HepG2 (cell line): ENCODE measurements at regions not wholly inside any gene's neighbourhood (a gene's known extent, or its start where the extent isn't known, plus 50 kb on each side); places are given as distances from the start of the nearest gene placed in this dataset.

Experiments used
- ATAC-seq: fragments of 200-7000 bp; cut with Tn5 transposase; 3 replicates; pipeline ENCODE4 v1.9.1; 2020; ENCODE audit warnings: mild to moderate bottlenecking, moderate library complexity
- BruUV-seq: library from RNA; stranded (reverse); fragments of 400-500 nt; replicated peaks from 2 replicates; lab custom pipeline; 2021; lab: Mats Ljungman, UMichigan
- CTCF ChIA-PET: fragments of 300-600 bp; formaldehyde crosslinking; extraction: SDS; loops from one replicate; lab custom pipeline; 2021; ENCODE audit warnings: low total read pairs, inconsistent platforms, low intra/inter-chr PET ratio; lab: Yijun Ruan, JAX
- POLR2A ChIA-PET: fragments of 350-600 bp; sonication (Branson Sonifier 250); formaldehyde crosslinking; loops from one replicate; lab custom pipeline; 2020; ENCODE audit warnings: antibody characterized with exemption, inconsistent platforms; lab: Yijun Ruan, JAX
- DNase-seq: peaks from one replicate; pipeline ENCODE4 v3.0.0-alpha.2; 2015; ENCODE audit warnings: low spot score
- FAIRE-seq: peaks from 3 replicates; lab custom pipeline; 2011; peaks lifted over from hg19 to GRCh38; lab: Jason Lieb, UNC
- H2AFZ ChIP-seq: one replicate; pipeline ENCODE4 v1.6.1; 2011; ENCODE audit warnings: low read length, inconsistent platforms
- H3K27ac ChIP-seq: fragments of 300-600 bp; 3 replicates; pipeline ENCODE4 v1.8.0; 2011; ENCODE audit warnings: mixed run types, mild to moderate bottlenecking, mixed read lengths, low read length, inconsistent platforms; ENCODE audit not compliant: insufficient read depth; ENCODE audit errors: extremely low read length
- H3K27me3 ChIP-seq, 2 experiments: fragments of 200-600 bp in 1 of 2; 2 replicates in 1 of 2; 3 replicates in 1 of 2; pipeline versions ENCODE4 v1.6.0 to v1.8.0; 2011; ENCODE audit warnings: low read length in 2 of 2, mild to moderate bottlenecking in 2 of 2, moderate library complexity in 2 of 2, inconsistent platforms in 1 of 2; ENCODE audit not compliant: insufficient read depth in 2 of 2, control insufficient read depth in 1 of 2
- H3K36me3 ChIP-seq, 2 experiments: fragments of 200-600 bp in 1 of 2; replicated peaks in 1 of 2; 2 replicates in 1 of 2; 3 replicates in 1 of 2; pipeline versions ENCODE4 v1.5.1 to v1.8.0; 2011; ENCODE audit warnings: low read length in 2 of 2, inconsistent platforms in 1 of 2; ENCODE audit not compliant: insufficient read depth in 2 of 2, control insufficient read depth in 1 of 2
- H3K4me1 ChIP-seq: 2 replicates; pipeline ENCODE4 v1.5.1; 2012; ENCODE audit warnings: low read length, inconsistent platforms; ENCODE audit not compliant: insufficient read depth
- H3K4me2 ChIP-seq: 2 replicates; pipeline ENCODE4 v1.6.0; 2011; ENCODE audit warnings: low read depth, low read length, inconsistent platforms
- H3K4me3 ChIP-seq, 3 experiments: fragments of 200-600 bp in 1 of 3; sonication (generic), shearing (Covaris generic) in 1 of 3; replicated peaks in 1 of 3; 2 replicates each; pipeline ENCODE4 v1.5.1; 2011 to 2016; ENCODE audit warnings: low read length in 3 of 3, inconsistent platforms in 2 of 3, low read depth in 2 of 3, mild to moderate bottlenecking in 2 of 3, control low read depth in 1 of 3, mixed read lengths in 1 of 3; ENCODE audit not compliant: insufficient read depth in 1 of 3
- H3K79me2 ChIP-seq: one replicate; pipeline ENCODE4 v1.6.1; 2011; ENCODE audit warnings: low read length, inconsistent platforms; ENCODE audit not compliant: insufficient read depth
- H3K9ac ChIP-seq: 2 replicates; pipeline ENCODE4 v1.6.0; 2011; ENCODE audit warnings: mild to moderate bottlenecking, low read depth, low read length, inconsistent platforms; ENCODE audit not compliant: insufficient read depth
- H3K9me3 ChIP-seq: 2 replicates; pipeline ENCODE4 v1.5.1; 2012; ENCODE audit warnings: mild to moderate bottlenecking, low read length
- H4K20me1 ChIP-seq: 2 replicates; pipeline ENCODE4 v1.6.0; 2011; ENCODE audit warnings: inconsistent platforms, mild to moderate bottlenecking, low read length, moderate library complexity; ENCODE audit not compliant: insufficient read depth
- BORCS8-MEF2B ChIP-seq: sonication (generic); formaldehyde crosslinking; IDR thresholded peaks from 2 replicates; pipeline ENCODE4 v1.8.0; 2022; ENCODE audit warnings: mild to moderate bottlenecking, missing genetic modification reagents
- RNF2 ChIP-seq: fragments of 450-650 bp; conservative IDR thresholded peaks from 2 replicates; pipeline ENCODE4 v1.6.1; 2016; ENCODE audit warnings: low read depth
- SIN3A ChIP-seq: IDR thresholded peaks from 2 replicates; pipeline ENCODE4 v1.6.1; 2011; ENCODE audit warnings: low read depth, mild to moderate bottlenecking, control low read depth, low read length, borderline replicate concordance
- WGBS: methylation state at CpG from one replicate; pipeline ENCODE4 v1.1.6; 2017; ENCODE audit warnings: low lambda C conversion rate; 5-methylcytosine and 5-hydroxymethylcytosine counted together
- in situ Hi-C: cut with HindIII; loops from 2 replicates; pipeline ENCODE4 v1.10.0; 2017; ENCODE audit warnings: low pct_unique_long_range_greater_than_20kb; ENCODE audit not compliant: extremely low pct_ligation_motif_present
- intact Hi-C: fragments of 100-400 bp; cut with micrococcal nuclease; formaldehyde crosslinking; loops from one replicate; pipeline ENCODE4 v1.10.0; 2022; ENCODE audit not compliant: unreplicated experiment
- TF ChIP-seq, protein P1 (sequence below): sonication (generic); formaldehyde crosslinking; IDR thresholded peaks from 2 replicates; pipeline ENCODE4 v1.5.0; 2020; ENCODE audit warnings: mild to moderate bottlenecking, missing genetic modification reagents, borderline replicate concordance
- TF ChIP-seq, protein P2 (sequence below): sonication (generic); formaldehyde crosslinking; IDR thresholded peaks from 2 replicates; pipeline ENCODE4 v1.5.0; 2020; ENCODE audit warnings: mild to moderate bottlenecking, missing genetic modification reagents, borderline replicate concordance
- TF ChIP-seq, protein P3 (sequence below): sonication (generic); formaldehyde crosslinking; conservative IDR thresholded peaks from 2 replicates; pipeline ENCODE4 v1.8.0; 2022; ENCODE audit warnings: missing genetic modification reagents

DNA sequence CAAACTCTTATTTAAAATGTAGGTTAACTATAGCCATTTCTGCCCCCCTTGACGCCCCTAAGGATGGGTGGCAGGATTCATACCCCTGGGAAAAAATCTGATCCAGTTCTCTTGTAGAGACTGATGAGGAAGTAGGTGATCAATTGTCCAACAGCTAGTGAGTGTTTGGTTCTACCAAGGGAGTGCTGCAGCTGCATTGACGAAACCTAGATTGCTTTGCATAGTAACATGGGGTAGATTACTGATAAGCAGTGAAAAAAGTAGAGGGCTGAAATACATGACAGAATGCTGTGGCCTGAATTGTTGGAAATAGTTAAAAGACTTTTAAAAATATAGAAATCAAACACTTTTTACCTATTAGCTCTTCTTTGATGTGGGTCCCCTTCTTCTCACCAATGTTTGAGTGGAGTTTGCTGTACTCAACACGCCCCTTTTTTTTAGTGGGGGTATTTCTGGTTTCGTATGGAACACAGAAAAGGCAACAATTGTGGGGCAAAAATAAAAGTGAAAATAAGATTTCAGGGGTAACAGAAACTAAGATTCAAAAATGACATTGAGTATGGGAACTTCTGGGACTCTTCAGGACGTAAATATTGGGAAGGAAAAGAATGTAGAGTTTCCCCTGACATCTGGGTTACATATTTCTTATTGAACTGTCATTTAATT lies 66.2 kb downstream of the MAIP1 start:
- Histone ChIP-seq H3K36me3 (no peaks in the 10 kb centered on the region), H3K9ac (no peak overlapping the region)
- TF ChIP-seq, protein P1, sequence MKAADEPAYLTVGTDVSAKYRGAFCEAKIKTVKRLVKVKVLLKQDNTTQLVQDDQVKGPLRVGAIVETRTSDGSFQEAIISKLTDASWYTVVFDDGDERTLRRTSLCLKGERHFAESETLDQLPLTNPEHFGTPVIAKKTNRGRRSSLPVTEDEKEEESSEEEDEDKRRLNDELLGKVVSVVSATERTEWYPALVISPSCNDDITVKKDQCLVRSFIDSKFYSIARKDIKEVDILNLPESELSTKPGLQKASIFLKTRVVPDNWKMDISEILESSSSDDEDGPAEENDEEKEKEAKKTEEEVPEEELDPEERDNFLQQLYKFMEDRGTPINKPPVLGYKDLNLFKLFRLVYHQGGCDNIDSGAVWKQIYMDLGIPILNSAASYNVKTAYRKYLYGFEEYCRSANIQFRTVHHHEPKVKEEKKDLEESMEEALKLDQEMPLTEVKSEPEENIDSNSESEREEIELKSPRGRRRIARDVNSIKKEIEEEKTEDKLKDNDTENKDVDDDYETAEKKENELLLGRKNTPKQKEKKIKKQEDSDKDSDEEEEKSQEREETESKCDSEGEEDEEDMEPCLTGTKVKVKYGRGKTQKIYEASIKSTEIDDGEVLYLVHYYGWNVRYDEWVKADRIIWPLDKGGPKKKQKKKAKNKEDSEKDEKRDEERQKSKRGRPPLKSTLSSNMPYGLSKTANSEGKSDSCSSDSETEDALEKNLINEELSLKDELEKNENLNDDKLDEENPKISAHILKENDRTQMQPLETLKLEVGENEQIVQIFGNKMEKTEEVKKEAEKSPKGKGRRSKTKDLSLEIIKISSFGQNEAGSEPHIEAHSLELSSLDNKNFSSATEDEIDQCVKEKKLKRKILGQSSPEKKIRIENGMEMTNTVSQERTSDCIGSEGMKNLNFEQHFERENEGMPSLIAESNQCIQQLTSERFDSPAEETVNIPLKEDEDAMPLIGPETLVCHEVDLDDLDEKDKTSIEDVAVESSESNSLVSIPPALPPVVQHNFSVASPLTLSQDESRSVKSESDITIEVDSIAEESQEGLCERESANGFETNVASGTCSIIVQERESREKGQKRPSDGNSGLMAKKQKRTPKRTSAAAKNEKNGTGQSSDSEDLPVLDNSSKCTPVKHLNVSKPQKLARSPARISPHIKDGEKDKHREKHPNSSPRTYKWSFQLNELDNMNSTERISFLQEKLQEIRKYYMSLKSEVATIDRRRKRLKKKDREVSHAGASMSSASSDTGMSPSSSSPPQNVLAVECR, result no peak
- TF ChIP-seq, protein P2, sequence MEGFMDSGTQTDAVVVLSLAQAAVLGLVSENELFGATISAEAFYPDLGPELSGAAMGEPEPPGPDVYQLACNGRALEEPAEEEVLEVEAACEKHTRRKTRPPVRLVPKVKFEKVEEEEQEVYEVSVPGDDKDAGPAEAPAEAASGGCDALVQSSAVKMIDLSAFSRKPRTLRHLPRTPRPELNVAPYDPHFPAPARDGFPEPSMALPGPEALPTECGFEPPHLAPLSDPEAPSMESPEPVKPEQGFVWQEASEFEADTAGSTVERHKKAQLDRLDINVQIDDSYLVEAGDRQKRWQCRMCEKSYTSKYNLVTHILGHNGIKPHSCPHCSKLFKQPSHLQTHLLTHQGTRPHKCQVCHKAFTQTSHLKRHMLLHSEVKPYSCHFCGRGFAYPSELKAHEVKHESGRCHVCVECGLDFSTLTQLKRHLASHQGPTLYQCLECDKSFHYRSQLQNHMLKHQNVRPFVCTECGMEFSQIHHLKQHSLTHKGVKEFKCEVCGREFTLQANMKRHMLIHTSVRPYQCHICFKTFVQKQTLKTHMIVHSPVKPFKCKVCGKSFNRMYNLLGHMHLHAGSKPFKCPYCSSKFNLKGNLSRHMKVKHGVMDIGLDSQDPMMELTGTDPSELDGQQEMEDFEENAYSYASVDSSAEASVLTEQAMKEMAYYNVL (CRISPR knock-in tag), result no peak
- TF ChIP-seq BORCS8-MEF2B (no peak), RNF2 (no peak), SIN3A (no peak)
- TF ChIP-seq, protein P3, sequence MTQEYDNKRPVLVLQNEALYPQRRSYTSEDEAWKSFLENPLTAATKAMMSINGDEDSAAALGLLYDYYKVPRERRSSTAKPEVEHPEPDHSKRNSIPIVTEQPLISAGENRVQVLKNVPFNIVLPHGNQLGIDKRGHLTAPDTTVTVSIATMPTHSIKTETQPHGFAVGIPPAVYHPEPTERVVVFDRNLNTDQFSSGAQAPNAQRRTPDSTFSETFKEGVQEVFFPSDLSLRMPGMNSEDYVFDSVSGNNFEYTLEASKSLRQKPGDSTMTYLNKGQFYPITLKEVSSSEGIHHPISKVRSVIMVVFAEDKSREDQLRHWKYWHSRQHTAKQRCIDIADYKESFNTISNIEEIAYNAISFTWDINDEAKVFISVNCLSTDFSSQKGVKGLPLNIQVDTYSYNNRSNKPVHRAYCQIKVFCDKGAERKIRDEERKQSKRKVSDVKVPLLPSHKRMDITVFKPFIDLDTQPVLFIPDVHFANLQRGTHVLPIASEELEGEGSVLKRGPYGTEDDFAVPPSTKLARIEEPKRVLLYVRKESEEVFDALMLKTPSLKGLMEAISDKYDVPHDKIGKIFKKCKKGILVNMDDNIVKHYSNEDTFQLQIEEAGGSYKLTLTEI, result no peak
- TF ChIP-seq, all 625 proteins: peak for 0
- Histone ChIP-seq H4K20me1 (no peaks in the 10 kb centered on the region), H3K4me3 (no peak overlapping the region), H3K4me2 (no peak overlapping the region), H3K9me3 (no peaks in the 10 kb centered on the region), H3K4me1 (no peaks in the 10 kb centered on the region), H3K27me3 (peaks cover 0 to 7% of the 10 kb centered on the region in 2 experiments; a peak in 1 of 5 replicates), H2AFZ (no peak overlapping the region), H3K79me2 (no peaks in the 10 kb centered on the region), H3K27ac (no peak overlapping the region)
- no peak for DNase-seq
- BruUV-seq, result no TSS peak
- POLR2A ChIA-PET, result no interaction called here
- in situ Hi-C loops (no loop called here), intact Hi-C loops (no loop called here)
- no peak for FAIRE-seq
- ATAC-seq, result no peak
- 7% methylated on average over 5 of the region's 5 CpGs for WGBS
- CTCF ChIA-PET, result no interaction called here
